NOMO-1 treated with dmso at 0.1 percent for 144 hours (cell line): ENCODE measurements at regions not wholly inside any gene's neighbourhood (a gene's known extent, or its start where the extent isn't known, plus 50 kb on each side); places are given as distances from the start of the nearest gene placed in this dataset.
"Not testable (repeated sequence)": the region's sequence is repeated elsewhere in the genome, so short reads cannot be mapped to it uniquely, and the experiment has no call there.

ENCODE experiments used
- DNase-seq: peaks from one replicate; lab custom pipeline; 2025; ENCODE audit not compliant: unreplicated experiment; lab: John Stamatoyannopoulos, UW

DNA sequence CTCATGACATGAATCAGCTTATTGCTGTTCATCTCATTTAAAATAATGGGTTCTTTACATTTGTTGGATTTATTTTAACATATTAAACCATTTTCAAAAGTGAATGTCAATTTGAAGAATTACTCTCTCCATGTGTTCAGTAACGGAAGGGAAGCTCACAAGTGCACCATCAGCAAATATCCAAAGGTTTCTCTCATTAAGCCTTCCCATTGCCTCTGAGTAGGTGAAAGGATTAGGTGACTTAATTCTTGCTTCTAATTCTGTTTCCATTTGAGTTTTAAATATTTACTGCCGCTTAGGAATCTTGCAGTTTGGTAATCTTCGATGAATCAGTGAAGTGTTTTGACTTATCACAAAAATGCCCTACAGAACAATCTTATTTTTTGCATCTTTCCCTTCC lies 145.1 kb upstream of the NYAP2 start:
- no peak for DNase-seq

DNA sequence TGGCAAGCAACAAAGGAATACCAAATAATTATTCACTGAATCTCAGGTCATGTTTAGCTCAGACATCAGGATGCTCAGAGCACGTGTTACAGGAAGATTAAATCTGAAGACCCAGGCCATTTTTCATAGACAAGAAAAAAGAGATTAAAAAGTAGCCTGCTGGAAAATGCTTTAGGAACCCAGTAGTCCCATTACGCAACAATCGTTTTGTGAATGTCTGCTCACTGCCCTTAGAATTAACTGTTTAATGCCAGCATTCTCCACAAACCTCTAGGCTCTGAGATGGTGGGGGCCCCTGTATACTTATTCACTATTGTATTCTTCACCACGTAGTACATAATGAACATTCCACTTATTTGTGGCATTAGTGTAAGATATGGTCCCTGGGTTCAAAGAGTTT lies 154.6 kb upstream of the NYAP2 start:
- DNase-seq = no peak

DNA sequence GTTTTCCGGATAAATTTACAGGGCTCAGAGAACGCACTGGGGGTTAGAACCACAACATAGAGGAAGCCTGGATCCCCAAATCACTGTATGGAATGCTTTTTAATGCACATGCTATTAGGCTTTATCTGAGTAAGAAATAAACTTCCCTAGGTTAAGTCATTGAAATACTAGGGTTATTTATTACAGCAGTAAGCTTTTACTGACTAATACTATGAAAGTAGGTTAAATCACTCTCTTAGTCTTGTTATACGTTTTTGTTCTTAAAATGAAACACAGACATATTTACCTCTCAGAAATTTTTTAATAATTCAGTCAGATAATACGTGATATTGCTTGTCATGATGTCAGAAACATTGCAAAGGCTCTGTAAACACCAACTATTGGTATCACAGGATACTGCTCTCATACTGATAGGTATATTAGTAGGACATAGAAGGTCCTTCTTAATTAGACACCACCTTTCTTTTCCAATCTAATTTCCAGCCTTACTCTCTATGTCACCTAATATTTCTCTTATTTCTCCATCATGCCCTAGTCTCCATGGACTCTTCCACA lies 162.7 kb upstream of the NYAP2 start:
- no peak for DNase-seq

DNA sequence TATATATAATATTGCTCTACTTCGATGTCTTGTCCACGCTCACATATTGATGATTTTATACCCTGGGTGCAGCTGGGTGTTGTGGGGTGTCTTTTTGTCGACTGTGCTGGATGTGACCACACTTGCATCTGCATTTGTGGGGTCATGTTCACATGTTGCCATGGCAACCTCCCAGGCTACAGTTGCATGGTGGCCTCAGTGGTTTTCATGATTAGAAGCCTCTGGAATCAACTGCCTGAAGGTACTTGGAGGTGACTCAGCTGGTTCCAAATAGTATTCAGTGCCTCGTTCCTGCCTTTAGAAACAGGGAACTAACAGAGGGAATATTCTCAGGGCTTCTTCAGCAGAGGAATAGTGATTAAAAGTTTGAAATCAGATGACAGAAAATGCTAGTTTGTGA lies 166.3 kb upstream of the NYAP2 start:
- DNase-seq = no peak

DNA sequence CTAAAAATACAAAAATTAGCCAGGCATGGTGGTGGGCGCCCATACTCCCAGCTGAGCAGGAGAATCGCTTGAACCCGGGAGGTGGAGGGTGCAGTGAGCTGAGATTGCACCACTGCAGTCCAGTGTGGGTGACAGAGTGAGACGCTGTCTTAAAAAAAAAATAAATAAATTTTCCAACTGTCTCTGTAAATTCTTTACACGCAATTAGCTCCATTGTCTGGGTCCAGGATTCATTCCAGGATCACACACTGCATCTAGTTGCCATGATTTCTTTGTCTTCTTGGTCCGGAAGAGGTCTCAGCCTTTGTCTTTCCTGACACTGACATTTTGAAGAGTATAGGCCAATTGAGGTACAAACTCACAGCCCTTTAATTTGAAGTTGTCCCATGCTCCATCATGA lies 167.6 kb upstream of the NYAP2 start:
- no peak for DNase-seq

DNA sequence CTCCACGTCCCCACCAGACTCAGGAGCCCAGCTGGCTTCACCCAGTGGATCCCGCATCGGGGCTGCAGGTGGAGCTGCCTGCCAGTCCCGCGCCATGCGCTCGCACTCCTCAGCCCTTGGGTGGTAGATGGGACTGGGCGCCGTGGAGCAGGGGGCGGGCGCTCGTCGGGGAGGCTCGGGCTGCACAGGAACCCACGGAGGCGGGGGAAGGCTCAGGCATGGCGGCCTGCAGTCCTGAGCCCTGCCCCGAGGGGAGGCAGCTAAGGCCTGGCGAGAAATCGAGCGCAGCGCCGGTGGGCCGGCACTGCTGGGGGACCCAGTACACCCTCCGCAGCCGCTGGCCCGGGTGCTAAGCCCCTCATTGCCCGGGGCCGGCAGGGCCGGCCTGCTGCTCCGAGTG lies 170.2 kb upstream of the NYAP2 start:
- DNase-seq = not testable (repeated sequence)

DNA sequence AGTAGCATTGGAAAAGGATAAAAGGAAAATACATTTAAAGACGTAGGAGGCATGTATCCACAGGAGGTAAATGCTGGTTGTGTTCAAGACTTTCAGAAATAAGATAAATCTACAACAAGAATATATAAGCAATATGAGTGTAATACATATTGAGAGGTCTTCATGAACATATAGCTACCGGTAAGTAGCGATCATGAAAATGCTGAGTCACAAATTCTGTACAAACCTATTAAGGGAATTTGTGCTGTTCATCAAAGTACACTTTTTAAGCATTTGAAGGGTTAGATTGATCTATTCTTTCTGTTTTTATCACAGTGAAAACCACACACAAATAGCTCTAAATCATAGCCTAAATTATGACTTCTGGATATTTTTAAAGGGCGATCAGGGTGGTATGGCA lies 173.1 kb upstream of the NYAP2 start:
- DNase-seq = no peak

DNA sequence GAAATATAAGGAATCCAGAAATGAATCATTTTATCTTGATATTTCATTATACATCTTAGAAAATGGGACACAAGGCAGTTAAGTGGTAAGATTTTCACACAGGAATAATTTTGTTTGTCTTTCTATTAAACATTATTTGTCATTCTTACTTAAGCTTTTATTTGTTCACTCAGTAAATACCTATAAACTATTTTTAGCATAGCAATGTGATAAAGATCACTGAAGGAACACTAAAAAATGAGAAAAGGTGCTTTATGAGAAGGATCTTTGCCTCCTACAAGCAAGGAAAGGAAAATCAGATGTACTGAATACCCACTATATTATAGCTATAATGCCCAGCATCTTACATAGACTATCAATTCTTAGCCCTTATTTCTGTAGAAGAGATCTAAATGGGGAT lies 176.2 kb upstream of the NYAP2 start:
- DNase-seq = no peak

DNA sequence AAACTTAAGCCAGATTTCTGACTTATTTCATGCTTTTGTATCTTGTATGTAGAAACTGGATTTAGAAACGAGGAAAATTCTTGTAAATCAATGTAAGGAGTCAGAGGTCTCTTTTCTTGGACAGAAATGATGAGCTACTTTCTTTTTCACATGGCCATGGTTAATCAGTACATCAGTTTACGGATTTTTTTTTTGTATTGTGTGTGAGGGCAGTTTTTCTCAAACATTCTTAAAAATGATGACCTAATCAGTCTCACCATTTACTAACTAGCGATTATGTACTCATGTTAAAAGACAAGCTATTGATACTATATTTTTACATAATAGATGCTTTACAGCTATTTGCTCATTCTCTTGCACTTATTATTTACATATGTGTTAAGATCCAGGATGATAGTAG lies 165.2 kb upstream of the DOCK10 start:
- DNase-seq = no peak

DNA sequence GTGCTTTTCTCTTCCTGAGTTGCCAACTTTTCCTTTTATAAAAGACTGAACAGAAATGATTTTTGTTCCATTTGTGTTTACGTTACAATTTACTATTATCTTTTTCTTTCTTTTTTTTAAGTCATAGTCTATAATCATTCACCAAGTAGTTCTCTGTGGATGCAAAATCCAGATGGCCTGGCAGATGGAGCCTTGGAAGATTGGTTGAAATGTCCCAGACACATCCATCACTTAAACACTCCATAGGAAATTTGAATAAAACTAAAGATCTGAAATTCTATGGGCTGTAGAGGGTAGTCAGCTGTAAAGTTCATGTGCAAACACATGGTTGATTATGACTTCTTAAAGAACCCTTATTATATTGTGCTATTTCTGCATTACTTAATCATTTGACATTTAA lies 164.8 kb upstream of the DOCK10 start:
- DNase-seq = no peak

DNA sequence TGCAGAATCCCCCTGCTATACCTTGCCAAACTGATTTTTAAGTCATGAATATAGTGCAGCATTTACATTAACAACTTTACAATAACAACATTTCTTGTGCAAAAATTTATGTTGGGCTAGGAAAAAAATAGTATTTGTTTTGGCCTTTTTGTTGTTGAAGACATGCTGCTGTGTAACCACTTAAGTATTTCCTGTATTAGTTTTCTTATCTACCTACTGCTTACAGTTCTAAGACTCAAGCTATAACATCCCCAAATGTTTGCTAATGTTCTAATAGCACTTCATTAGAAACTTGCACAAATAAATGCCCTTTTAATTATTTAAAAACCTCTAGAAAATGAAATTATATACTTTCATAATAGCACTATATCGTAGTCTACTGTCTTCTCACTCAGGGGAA lies 154.3 kb upstream of the DOCK10 start:
- DNase-seq = no peak

DNA sequence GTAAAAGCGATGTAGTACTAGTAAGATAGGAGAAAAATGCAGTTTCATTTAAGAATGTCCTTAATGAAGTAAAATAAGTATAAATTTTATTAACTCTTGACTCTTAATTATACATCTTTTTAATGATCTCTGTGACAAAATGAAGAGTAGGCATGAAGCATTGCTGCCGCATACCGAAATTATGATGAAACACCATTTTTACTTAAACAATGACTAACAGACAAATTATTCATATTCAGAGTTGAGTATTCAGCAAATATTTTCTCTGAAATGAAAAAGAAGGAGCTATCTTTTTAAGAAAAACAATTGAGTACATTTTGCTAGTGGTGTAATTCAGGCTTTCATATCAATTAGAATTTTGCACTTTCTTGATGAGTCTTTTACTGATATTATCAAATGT lies 150.6 kb upstream of the DOCK10 start:
- DNase-seq = no peak

DNA sequence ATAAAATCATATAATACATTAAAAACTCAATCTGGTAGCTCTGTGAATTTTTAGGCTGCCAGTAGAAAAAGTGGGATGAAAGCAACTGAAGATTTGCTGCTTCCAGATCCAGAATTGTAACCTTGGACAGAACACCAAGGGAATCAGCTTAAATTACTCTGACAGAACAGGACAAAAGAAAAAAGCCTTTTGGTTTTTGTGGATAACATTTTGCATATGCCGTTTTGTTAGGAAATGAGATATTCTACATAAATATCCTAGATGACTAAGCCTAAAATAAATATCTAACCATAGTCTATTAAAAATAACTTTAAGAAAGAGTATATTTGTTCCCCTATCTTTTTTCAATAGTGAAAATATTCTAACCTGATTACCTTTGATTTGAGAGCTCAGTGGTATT lies 148.7 kb upstream of the DOCK10 start:
- no peak for DNase-seq

DNA sequence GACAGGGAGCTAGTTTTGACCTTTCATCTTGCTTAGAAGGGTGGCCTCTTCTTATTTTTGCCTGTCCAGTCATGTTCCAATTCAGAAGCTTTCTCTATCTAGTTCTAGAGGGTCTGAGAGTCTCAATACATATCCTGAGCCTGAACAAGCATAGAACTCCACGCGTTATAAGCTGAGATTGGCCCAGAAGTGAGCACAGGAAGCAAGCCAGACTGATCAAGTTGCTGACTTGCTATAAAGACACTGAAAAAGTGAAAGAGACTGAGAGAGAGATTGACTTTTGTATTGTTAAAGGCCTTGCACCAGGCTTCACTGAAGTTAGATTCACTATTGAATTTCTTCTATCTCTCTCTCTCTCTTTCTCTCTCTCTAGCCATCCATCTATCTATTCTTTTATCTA lies 142.7 kb upstream of the DOCK10 start:
- no peak for DNase-seq

DNA sequence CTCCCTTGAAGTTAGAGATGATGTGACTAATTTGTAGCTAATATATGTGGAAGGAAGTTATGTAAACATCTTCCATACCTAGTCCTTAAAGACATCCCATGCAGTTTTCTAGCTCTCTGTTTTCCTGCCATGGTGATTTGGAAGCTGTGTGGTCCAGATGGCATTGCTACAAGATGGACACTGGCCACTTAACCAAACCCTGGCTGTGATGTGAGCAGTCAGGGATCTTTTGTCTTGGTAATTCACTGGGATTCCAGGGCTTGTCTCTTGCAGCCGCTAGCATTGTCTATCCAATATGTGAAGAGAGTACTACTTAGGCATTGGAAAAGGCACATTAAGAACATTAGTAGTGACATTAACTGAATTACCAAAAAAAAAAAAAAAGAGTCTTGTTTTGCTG lies 139.9 kb upstream of the DOCK10 start:
- DNase-seq = no peak

DNA sequence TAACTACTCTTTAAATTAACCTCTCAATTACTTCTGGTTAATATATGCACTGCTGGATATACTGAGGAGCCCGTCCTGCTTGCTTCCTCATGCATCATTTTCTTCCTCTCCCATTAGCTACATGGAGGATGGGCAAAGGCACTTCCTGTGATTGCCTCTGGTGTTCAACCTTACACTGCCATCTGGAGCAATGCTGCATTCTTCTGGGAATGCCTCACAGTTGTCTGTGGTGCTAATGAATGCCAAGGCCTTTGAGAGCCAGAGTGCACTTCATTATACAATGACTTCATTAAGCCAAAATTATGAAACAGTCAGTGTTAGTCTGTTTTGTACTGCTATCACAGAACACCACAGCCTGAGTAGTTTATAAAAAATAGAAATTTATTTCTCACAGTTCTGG lies 134.8 kb upstream of the DOCK10 start:
- no peak for DNase-seq

DNA sequence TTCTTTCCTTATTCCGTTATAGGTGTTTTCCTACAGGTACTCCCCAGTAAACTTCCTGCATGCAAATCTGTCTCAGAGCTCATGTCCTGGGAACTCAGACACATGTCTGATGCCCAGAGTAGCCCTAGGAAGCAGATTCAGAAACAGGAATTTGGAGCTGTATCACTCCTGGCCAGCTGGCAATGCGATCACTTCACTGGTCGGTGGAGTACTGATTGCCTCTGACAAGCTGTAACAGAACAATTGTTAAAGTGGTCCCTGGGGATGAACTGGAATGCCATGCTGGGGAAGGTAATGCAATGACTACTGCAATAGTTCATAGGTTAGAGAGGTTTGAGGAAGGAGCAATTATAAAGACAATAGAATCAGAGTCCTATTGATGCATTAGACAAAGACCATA lies 131.6 kb upstream of the DOCK10 start:
- DNase-seq = no peak

DNA sequence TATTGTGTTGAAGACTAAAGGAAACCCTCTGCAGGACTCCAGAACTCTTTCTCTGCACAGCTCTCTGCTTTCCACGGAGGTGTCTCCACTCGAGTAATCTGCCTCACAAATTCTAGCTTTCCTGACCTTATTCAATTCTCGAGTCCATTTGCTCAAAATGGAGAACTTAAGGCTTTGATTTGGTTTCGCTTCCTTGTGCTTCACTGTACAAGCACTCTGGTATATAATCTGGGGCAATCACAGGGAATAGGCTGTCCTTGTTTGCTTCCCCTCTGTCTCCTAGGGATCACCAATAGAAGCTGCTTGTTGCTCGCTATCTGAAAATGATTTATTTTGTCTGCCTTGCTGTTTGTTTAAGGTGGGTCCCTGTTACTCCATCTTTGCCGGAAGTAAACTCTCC lies 129.1 kb upstream of the DOCK10 start:
- peak; percentile 57 for DNase-seq

DNA sequence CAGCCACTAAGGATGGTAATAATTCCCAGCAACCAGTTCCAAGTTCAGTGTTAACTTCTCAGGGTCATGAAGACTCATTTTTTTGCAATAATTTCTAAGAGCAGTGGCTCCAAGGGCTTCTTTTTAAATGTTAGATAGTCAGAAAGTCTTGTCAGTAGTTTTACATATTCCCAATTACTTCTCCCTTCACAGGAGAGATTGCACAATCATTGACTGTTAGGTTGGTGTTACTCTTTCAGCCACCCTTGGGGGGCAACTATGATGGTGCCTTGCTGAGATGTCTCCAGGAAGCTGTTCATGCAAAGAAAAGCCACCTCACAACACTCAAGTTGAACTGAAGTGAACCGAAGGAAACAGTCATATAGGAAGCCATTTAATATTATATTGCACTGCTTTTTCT lies 127.9 kb upstream of the DOCK10 start:
- no peak for DNase-seq

DNA sequence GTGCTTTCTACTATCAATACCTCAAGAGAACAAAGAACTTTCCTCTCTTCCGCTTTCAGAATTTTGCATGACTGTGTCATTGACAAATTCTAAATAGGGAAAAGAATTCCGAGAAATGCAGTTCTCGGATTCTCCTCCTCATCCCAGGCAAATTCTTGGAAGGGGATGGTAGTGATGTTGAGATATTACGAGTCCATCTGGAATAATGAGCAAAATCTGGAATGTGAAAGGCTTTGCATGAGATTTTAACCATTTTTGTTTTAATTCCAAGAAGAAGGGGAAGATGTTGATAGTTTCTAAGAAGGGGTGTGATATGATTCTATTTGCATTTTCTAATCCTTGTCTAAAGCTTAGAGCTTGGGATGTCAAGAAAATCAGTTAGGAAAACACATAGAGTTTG lies 127.1 kb upstream of the DOCK10 start:
- DNase-seq = no peak

DNA sequence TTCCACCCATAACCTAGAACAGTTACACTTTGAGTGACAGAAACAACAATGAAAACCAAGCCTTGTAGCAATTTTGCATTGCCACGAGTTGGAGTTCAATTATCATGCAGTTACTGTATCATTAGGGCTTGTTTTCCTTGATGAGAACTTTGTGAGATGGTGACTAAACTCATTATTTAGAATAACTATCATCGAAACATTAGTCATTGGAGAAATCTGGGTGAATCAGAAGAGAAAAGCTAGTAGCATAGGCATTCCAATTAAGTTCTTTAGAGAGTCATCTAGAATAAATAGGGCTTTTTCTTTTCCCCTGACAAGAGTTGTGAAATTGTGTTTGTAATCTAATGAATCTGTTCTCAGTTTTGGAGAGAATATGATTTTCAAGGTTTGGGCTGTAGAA lies 122.8 kb upstream of the DOCK10 start:
- DNase-seq = no peak

DNA sequence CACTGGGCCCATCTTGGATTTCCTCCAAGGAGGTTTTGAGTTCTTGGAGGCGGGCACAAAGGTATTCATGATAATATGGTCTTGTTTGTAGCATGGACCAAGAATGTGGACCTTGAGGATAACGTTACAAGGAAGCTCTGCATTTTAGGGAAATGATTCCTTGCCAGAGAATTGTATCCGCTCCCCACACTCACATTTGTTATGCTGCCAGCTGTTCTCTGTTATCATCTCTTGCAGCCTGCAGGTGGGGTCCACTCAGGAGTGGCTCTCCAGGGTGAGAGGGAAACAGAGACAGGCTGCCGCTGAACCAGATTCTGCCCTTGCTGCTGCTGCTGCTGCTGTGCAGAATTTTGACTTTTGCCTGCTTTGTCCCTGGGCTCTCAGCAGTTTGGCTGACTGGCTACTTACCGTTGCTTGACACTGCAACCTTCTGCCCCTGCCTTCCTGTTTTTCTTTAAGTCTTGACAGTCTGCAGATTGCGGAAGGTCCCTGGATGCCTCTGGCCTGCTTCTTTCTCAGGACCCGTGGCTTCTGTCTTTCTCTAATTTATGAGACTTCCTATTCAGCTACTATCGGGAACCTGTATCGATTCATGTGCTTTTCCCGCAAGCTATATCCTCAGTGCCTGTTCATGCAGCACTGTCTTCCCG lies 122.3 kb upstream of the DOCK10 start:
- peak; percentile 26 for DNase-seq

DNA sequence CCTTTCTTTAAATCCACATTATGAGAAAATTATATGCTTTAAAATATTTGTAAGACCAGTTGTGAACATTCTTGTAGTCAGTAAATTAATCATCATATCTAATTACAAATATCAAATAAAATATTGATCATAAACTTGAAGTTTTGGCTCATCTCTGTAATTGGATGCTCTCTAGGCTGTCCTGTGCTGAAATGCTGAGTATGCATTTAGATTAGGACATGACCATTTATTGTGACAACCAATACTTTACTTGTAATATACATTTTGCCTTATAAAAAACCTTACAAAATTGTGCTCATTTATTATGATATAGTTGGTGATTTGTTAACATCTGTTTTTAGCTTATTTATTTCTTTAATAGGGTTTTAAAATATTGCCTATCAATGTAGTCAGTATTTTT lies 116.1 kb upstream of the DOCK10 start:
- DNase-seq = no peak
